ENCODE measurements at regions not wholly inside any gene's neighbourhood (a gene's known extent, or its start where the extent isn't known, plus 50 kb on each side); places are given as distances from the start of the nearest gene placed in this dataset.

- TF ChIP-seq, protein P1, sequence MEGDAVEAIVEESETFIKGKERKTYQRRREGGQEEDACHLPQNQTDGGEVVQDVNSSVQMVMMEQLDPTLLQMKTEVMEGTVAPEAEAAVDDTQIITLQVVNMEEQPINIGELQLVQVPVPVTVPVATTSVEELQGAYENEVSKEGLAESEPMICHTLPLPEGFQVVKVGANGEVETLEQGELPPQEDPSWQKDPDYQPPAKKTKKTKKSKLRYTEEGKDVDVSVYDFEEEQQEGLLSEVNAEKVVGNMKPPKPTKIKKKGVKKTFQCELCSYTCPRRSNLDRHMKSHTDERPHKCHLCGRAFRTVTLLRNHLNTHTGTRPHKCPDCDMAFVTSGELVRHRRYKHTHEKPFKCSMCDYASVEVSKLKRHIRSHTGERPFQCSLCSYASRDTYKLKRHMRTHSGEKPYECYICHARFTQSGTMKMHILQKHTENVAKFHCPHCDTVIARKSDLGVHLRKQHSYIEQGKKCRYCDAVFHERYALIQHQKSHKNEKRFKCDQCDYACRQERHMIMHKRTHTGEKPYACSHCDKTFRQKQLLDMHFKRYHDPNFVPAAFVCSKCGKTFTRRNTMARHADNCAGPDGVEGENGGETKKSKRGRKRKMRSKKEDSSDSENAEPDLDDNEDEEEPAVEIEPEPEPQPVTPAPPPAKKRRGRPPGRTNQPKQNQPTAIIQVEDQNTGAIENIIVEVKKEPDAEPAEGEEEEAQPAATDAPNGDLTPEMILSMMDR (IDR thresholded peaks at IDR 0.05) = no peak
- TF ChIP-seq POLR2A (IDR thresholded peaks at IDR 0.05) = no peak
Measured at GRCh38 chr13:34589581-34589980, 352.5 kb upstream of the NBEA start.

Measured in esophagus squamous epithelium (tissue), 4 donors.